HEK293 (cell line): ENCODE measurements at regions not wholly inside any gene's neighbourhood (a gene's known extent, or its start where the extent isn't known, plus 50 kb on each side); places are given as distances from the start of the nearest gene placed in this dataset.

Experiments used
- CTCF ChIA-PET: fragments of 350-600 bp; formaldehyde crosslinking; extraction: SDS; loops from one replicate; lab custom pipeline; 2021; ENCODE audit warnings: antibody characterized with exemption; lab: Yijun Ruan, JAX
- POLR2A ChIA-PET: fragments of 300-600 bp; formaldehyde crosslinking; extraction: SDS; loops from one replicate; lab custom pipeline; 2020; ENCODE audit warnings: antibody characterized with exemption, inconsistent platforms; lab: Yijun Ruan, JAX
- H3K27ac ChIP-seq: fragments of 200-500 bp; sonication (Bioruptor generic); 2 replicates; pipeline ENCODE4 v1.5.1; 2014; ENCODE audit warnings: low read depth, low read length, control low read depth, inconsistent platforms; ENCODE audit errors: extremely low read depth
- H3K36me3 ChIP-seq, 2 experiments: fragments of 200-500 bp in 1 of 2; sonication (Bioruptor generic) in 1 of 2; 1 replicate in 1 of 2; 2 replicates in 1 of 2; pipeline ENCODE4 v1.5.1; 2014 to 2017; ENCODE audit warnings: inconsistent platforms in 2 of 2, low read length in 2 of 2; ENCODE audit not compliant: control insufficient read depth in 2 of 2, insufficient read depth in 1 of 2
- H3K4me1 ChIP-seq: fragments of 200-500 bp; sonication (Bioruptor generic); 2 replicates; pipeline ENCODE4 v1.5.1; 2014; ENCODE audit warnings: mild to moderate bottlenecking, low read length, inconsistent platforms; ENCODE audit not compliant: control insufficient read depth, insufficient read depth
- H3K4me3 ChIP-seq: 2 replicates; pipeline ENCODE4 v1.5.1; 2011; ENCODE audit warnings: low read depth, mild to moderate bottlenecking, control low read depth, low read length, moderate library complexity
- H3K9me3 ChIP-seq: fragments of 200-500 bp; sonication (Bioruptor generic); 2 replicates; pipeline ENCODE4 v1.5.1; 2014; ENCODE audit warnings: low read depth, low read length, inconsistent platforms; ENCODE audit not compliant: control insufficient read depth, insufficient read depth
- ATF2 ChIP-seq: fragments of 450-650 bp; formaldehyde crosslinking; IDR thresholded peaks from 2 replicates; pipeline ENCODE4 v1.5.1; 2016; ENCODE audit warnings: missing biosample characterization, missing genetic modification characterization, low read depth
- BCL11A ChIP-seq: fragments of 450-650 bp; formaldehyde crosslinking; IDR thresholded peaks from 2 replicates; pipeline ENCODE4 v1.5.1; 2016; ENCODE audit warnings: low read depth, missing biosample characterization, missing genetic modification characterization
- FEZF1 ChIP-seq: fragments of 450-650 bp; formaldehyde crosslinking; IDR thresholded peaks from 2 replicates; pipeline ENCODE4 v1.5.1; 2016; ENCODE audit warnings: missing biosample characterization, missing genetic modification characterization
- HIC1 ChIP-seq: fragments of 450-650 bp; formaldehyde crosslinking; IDR thresholded peaks from 2 replicates; pipeline ENCODE4 v1.5.1; 2016; ENCODE audit warnings: missing biosample characterization, missing genetic modification characterization
- HOXC10 ChIP-seq: sonication (generic); formaldehyde crosslinking; IDR thresholded peaks from 2 replicates; pipeline ENCODE4 v1.8.1; 2023; ENCODE audit warnings: mild to moderate bottlenecking, missing genetic modification reagents
- IKZF3 ChIP-seq: fragments of 450-650 bp; IDR thresholded peaks from 2 replicates; pipeline ENCODE4 v1.5.0; 2018; ENCODE audit warnings: missing biosample characterization, mild to moderate bottlenecking, missing genetic modification characterization, moderate library complexity
- KLF9 ChIP-seq: fragments of 450-650 bp; formaldehyde crosslinking; IDR thresholded peaks from 2 replicates; pipeline ENCODE4 v1.5.1; 2016; ENCODE audit warnings: missing biosample characterization, missing genetic modification characterization, low read depth
- OSR2 ChIP-seq: fragments of 450-650 bp; formaldehyde crosslinking; IDR thresholded peaks from 2 replicates; pipeline ENCODE4 v1.5.1; 2016; ENCODE audit warnings: missing biosample characterization, missing genetic modification characterization
- PRDM1 ChIP-seq: fragments of 450-650 bp; formaldehyde crosslinking; IDR thresholded peaks from 2 replicates; pipeline ENCODE4; 2016; ENCODE audit warnings: missing biosample characterization, missing genetic modification characterization
- RBAK ChIP-seq: fragments of 450-650 bp; formaldehyde crosslinking; IDR thresholded peaks from 2 replicates; pipeline ENCODE4 v1.5.1; 2016; ENCODE audit warnings: missing biosample characterization, missing genetic modification characterization
- SCRT2 ChIP-seq: fragments of 450-650 bp; formaldehyde crosslinking; IDR thresholded peaks from 2 replicates; pipeline ENCODE4 v1.5.1; 2016; ENCODE audit warnings: missing biosample characterization, missing genetic modification characterization
- TRIM28 ChIP-seq: IDR thresholded peaks from 2 replicates; pipeline ENCODE4 v1.6.1; 2011; ENCODE audit warnings: low read length, control low read depth, borderline replicate concordance
- YY1 ChIP-seq: fragments of 450-650 bp; formaldehyde crosslinking; IDR thresholded peaks from 2 replicates; pipeline ENCODE4 v1.5.1; 2018; ENCODE audit warnings: missing biosample characterization, missing genetic modification characterization
- YY2 ChIP-seq: fragments of 450-650 bp; formaldehyde crosslinking; IDR thresholded peaks from 2 replicates; pipeline ENCODE4 v1.5.1; 2016; ENCODE audit warnings: missing biosample characterization, missing genetic modification characterization
- ZBTB17 ChIP-seq: fragments of 450-650 bp; formaldehyde crosslinking; IDR thresholded peaks from 2 replicates; pipeline ENCODE4 v1.5.1; 2016; ENCODE audit warnings: missing biosample characterization, missing genetic modification characterization
- ZNF138 ChIP-seq: fragments of 450-650 bp; formaldehyde crosslinking; IDR thresholded peaks from 2 replicates; pipeline ENCODE4 v1.5.1; 2016; ENCODE audit warnings: missing biosample characterization, missing genetic modification characterization, borderline replicate concordance
- ZNF140 ChIP-seq: fragments of 450-650 bp; formaldehyde crosslinking; IDR thresholded peaks from 2 replicates; pipeline ENCODE4 v1.5.1; 2016; ENCODE audit warnings: missing biosample characterization, missing genetic modification characterization
- ZNF239 ChIP-seq: fragments of 450-650 bp; formaldehyde crosslinking; IDR thresholded peaks from 2 replicates; pipeline ENCODE4 v1.5.1; 2016; ENCODE audit warnings: missing biosample characterization, missing genetic modification characterization
- ZNF362 ChIP-seq: fragments of 450-650 bp; formaldehyde crosslinking; IDR thresholded peaks from 2 replicates; pipeline ENCODE4 v1.5.1; 2016; ENCODE audit warnings: missing biosample characterization, missing genetic modification characterization
- ZNF37A ChIP-seq: fragments of 450-650 bp; IDR thresholded peaks from 2 replicates; pipeline ENCODE4 v1.5.1; 2018; ENCODE audit warnings: missing biosample characterization, missing genetic modification characterization
- ZNF423 ChIP-seq: fragments of 450-650 bp; formaldehyde crosslinking; IDR thresholded peaks from 2 replicates; pipeline ENCODE4 v1.5.1; 2016; ENCODE audit warnings: missing biosample characterization, missing genetic modification characterization
- ZNF645 ChIP-seq: fragments of 450-650 bp; formaldehyde crosslinking; IDR thresholded peaks from 2 replicates; pipeline ENCODE4; 2016; ENCODE audit warnings: missing biosample characterization, missing genetic modification characterization
- ZNF664 ChIP-seq: fragments of 450-650 bp; formaldehyde crosslinking; IDR thresholded peaks from 2 replicates; pipeline ENCODE4 v1.5.1; 2016; ENCODE audit warnings: missing biosample characterization, missing genetic modification characterization
- ZNF670 ChIP-seq: fragments of 450-650 bp; formaldehyde crosslinking; IDR thresholded peaks from 2 replicates; pipeline ENCODE4 v1.5.1; 2016; ENCODE audit warnings: missing biosample characterization, missing genetic modification characterization, low read depth
- ZNF677 ChIP-seq: fragments of 450-650 bp; IDR thresholded peaks from 2 replicates; pipeline ENCODE4 v1.5.0; 2018; ENCODE audit warnings: missing biosample characterization, mild to moderate bottlenecking, missing genetic modification characterization, moderate library complexity
- ZNF707 ChIP-seq: fragments of 450-650 bp; formaldehyde crosslinking; IDR thresholded peaks from 2 replicates; pipeline ENCODE4 v1.5.1; 2016; ENCODE audit warnings: missing biosample characterization, missing genetic modification characterization
- ZXDB ChIP-seq: fragments of 450-650 bp; formaldehyde crosslinking; IDR thresholded peaks from 2 replicates; pipeline ENCODE4 v1.5.1; 2016; ENCODE audit warnings: missing biosample characterization, missing genetic modification characterization

- TF ChIP-seq YY1 (tag by site-specific recombination) (no peak), ZXDB (tag by site-specific recombination) (no peak), ZNF362 (tag by site-specific recombination) (no peak), ZNF37A (tag by site-specific recombination) (no peak), HOXC10 (no peak), ZNF140 (tag by site-specific recombination) (no peak), HIC1 (tag by site-specific recombination) (no peak), ATF2 (tag by site-specific recombination) (no peak), ZNF239 (tag by site-specific recombination) (no peak), PRDM1 (tag by site-specific recombination) (no peak), ZBTB17 (tag by site-specific recombination) (no peak), FEZF1 (tag by site-specific recombination) (no peak), ZNF138 (tag by site-specific recombination) (no peak), KLF9 (tag by site-specific recombination) (no peak)
- ChIA-PET POLR2A (no interaction called here), CTCF (no interaction called here)
- no peaks in the 10 kb centered on the region for H3K36me3 ChIP-seq
- no peak overlapping the region for H3K27ac ChIP-seq
- no peak overlapping the region for H3K4me3 ChIP-seq
- H3K9me3 ChIP-seq: no peaks in the 10 kb centered on the region
- no peaks in the 10 kb centered on the region for H3K4me1 ChIP-seq
These were observed 121.1 kb upstream of the SMIM23 start for GRCh38 chr5:171664489-171664888.

- TF ChIP-seq ZNF423 (no peak), RBAK (tag by site-specific recombination) (no peak), TRIM28 (no peak), ZNF707 (no peak), ZNF670 (tag by site-specific recombination) (no peak), ZNF664 (tag by site-specific recombination) (no peak), SCRT2 (no peak), ZNF677 (no peak), OSR2 (tag by site-specific recombination) (no peak), YY2 (tag by site-specific recombination) (no peak), BCL11A (tag by site-specific recombination) (no peak), ZNF645 (tag by site-specific recombination) (no peak), IKZF3 (tag by site-specific recombination) (no peak)
- POLR2A ChIA-PET: no interaction called here
- CTCF ChIA-PET: interaction anchor here (2.7 kb wide), 1 partner anchor 36 kb away, joined by 10 read pairs; no protein-coding TSS in a partner anchor
These were observed 118.8 kb upstream of the SMIM23 start for GRCh38 chr5:171666815-171667214.

More at GRCh38 chr5:171666815-171667214, 118.8 kb upstream of the SMIM23 start:
- H3K4me3 ChIP-seq: no peak overlapping the region
- no peaks in the 10 kb centered on the region for H3K36me3 ChIP-seq
- H3K4me1 ChIP-seq: no peaks in the 10 kb centered on the region
- no peak overlapping the region for H3K27ac ChIP-seq
- no peaks in the 10 kb centered on the region for H3K9me3 ChIP-seq
